H1 (cell line): ENCODE measurements at regions not wholly inside any gene's neighbourhood (a gene's known extent, or its start where the extent isn't known, plus 50 kb on each side); places are given as distances from the start of the nearest gene placed in this dataset.

Source experiments
- CTCF ChIA-PET: fragments of 300-600 bp; sonication (Branson Sonifier 250); formaldehyde crosslinking; loops from one replicate; lab custom pipeline; 2021; ENCODE audit not compliant: partially characterized antibody; lab: Charles Lee
- POLR2A ChIA-PET: fragments of 300-600 bp; sonication (Branson Sonifier 250); formaldehyde crosslinking; loops from one replicate; lab custom pipeline; 2021; ENCODE audit warnings: inconsistent platforms; ENCODE audit not compliant: partially characterized antibody; lab: Charles Lee
- DNase-seq, 2 experiments: peaks; one replicate each; pipeline versions ENCODE4 v3.0.0 to v3.0.0-alpha.2; 2010 to 2022; ENCODE audit warnings: low spot score in 2 of 2, low read depth in 1 of 2, mixed read lengths in 1 of 2
- FAIRE-seq: peaks from 2 replicates; lab custom pipeline; 2011; peaks lifted over from hg19 to GRCh38; lab: Jason Lieb, UNC
- H2AFZ ChIP-seq: 2 replicates; pipeline ENCODE4 v1.8.1; 2012; ENCODE audit warnings: low read length, inconsistent platforms
- H2AK5ac ChIP-seq: 2 replicates; pipeline ENCODE4 v1.6.1; 2013; ENCODE audit warnings: low read depth, low read length
- H2BK120ac ChIP-seq: replicated peaks from 2 replicates; pipeline ENCODE3; 2013; ENCODE audit warnings: low read depth, low read length, inconsistent platforms
- H2BK12ac ChIP-seq: 2 replicates; pipeline ENCODE4 v1.6.1; 2013; ENCODE audit warnings: low read depth, low read length
- H2BK15ac ChIP-seq: 2 replicates; pipeline ENCODE4 v1.6.1; 2013; ENCODE audit warnings: low read length
- H2BK20ac ChIP-seq: 2 replicates; pipeline ENCODE4 v1.6.1; 2013; ENCODE audit warnings: low read length
- H2BK5ac ChIP-seq: 2 replicates; pipeline ENCODE4 v1.6.1; 2013; ENCODE audit warnings: low read depth, low read length
- H3K14ac ChIP-seq: 2 replicates; pipeline ENCODE4 v1.6.1; 2013; ENCODE audit warnings: inconsistent platforms; ENCODE audit not compliant: insufficient read length
- H3K18ac ChIP-seq: 2 replicates; pipeline ENCODE4 v1.6.1; 2013; ENCODE audit warnings: low read length; ENCODE audit errors: extremely low read depth
- H3K23ac ChIP-seq: 2 replicates; pipeline ENCODE4 v1.6.1; 2013; ENCODE audit warnings: inconsistent platforms; ENCODE audit not compliant: insufficient read length
- H3K23me2 ChIP-seq: 2 replicates; pipeline ENCODE4 v1.6.1; 2013; ENCODE audit warnings: low read depth, low read length
- H3K27ac ChIP-seq: 2 replicates; pipeline ENCODE4 v1.6.1; 2011; ENCODE audit warnings: low read depth, low read length, inconsistent platforms
- H3K27me3 ChIP-seq, 4 experiments: replicated peaks in 1 of 4; 1 replicate in 1 of 4; 2 replicates in 3 of 4; pipeline versions ENCODE4 v1.6.1 to v1.8.1; 2011 to 2013; ENCODE audit warnings: low read length in 3 of 4, mild to moderate bottlenecking in 3 of 4, inconsistent platforms in 2 of 4, mixed read lengths in 2 of 4, moderate library complexity in 1 of 4; ENCODE audit not compliant: control insufficient read depth in 3 of 4, insufficient read depth in 3 of 4; ENCODE audit errors: extremely low read depth in 1 of 4
- H3K36me3 ChIP-seq, 4 experiments: 2 replicates each; pipeline versions ENCODE4 v1.6.1 to v1.8.1; 2011 to 2013; ENCODE audit warnings: mild to moderate bottlenecking in 4 of 4, low read length in 3 of 4, moderate library complexity in 2 of 4, control low read depth in 1 of 4, inconsistent platforms in 1 of 4; ENCODE audit not compliant: insufficient read depth in 4 of 4, control insufficient read depth in 2 of 4
- H3K4ac ChIP-seq: replicated peaks from 2 replicates; pipeline ENCODE3; 2013; ENCODE audit warnings: low read length, low read depth, mixed read lengths, inconsistent platforms; ENCODE audit not compliant: insufficient read length
- H3K4me1 ChIP-seq, 4 experiments: replicated peaks in 1 of 4; 1 replicate in 1 of 4; 2 replicates in 3 of 4; pipeline versions ENCODE4 v1.6.1 to v1.8.1; 2011 to 2013; ENCODE audit warnings: low read length in 3 of 4, inconsistent platforms in 2 of 4, mixed read lengths in 1 of 4; ENCODE audit not compliant: insufficient read depth in 4 of 4, control insufficient read depth in 3 of 4
- H3K4me2 ChIP-seq, 2 experiments: 2 replicates each; pipeline versions ENCODE4 v1.6.1 to v1.8.1; 2011 to 2013; ENCODE audit warnings: low read depth in 2 of 2, low read length in 2 of 2, control low read depth in 1 of 2, inconsistent platforms in 1 of 2, mild to moderate bottlenecking in 1 of 2; ENCODE audit not compliant: insufficient read depth in 1 of 2
- H3K4me3 ChIP-seq, 4 experiments: fragments of 200-600, 300-600 bp in 1 of 4; sonication (generic), shearing (Covaris generic), sonication (Bioruptor Twin) in 1 of 4; 2 replicates each; pipeline versions ENCODE4 v1.5.1 to v1.8.1; 2011 to 2016; ENCODE audit warnings: low read length in 4 of 4, low read depth in 3 of 4, control low read depth in 2 of 4, inconsistent platforms in 2 of 4, mild to moderate bottlenecking in 2 of 4, mixed read lengths in 1 of 4, moderate library complexity in 1 of 4; ENCODE audit not compliant: insufficient read depth in 2 of 4; ENCODE audit errors: extremely low read depth in 1 of 4
- H3K56ac ChIP-seq: replicated peaks from 2 replicates; pipeline ENCODE3; 2013; ENCODE audit warnings: low read depth, mild to moderate bottlenecking, mixed read lengths, low read length, inconsistent platforms; ENCODE audit not compliant: insufficient read length
- H3K79me1 ChIP-seq: 2 replicates; pipeline ENCODE4 v1.6.1; 2013; ENCODE audit warnings: low read depth, low read length, control low read depth
- H3K79me2 ChIP-seq, 2 experiments: 2 replicates each; pipeline versions ENCODE4 v1.6.1 to v1.8.1; 2012 to 2013; ENCODE audit warnings: low read length in 2 of 2, mild to moderate bottlenecking in 2 of 2, inconsistent platforms in 1 of 2; ENCODE audit not compliant: insufficient read depth in 2 of 2, control insufficient read depth in 1 of 2
- H3K9ac ChIP-seq, 4 experiments: replicated peaks in 1 of 4; 1 replicate in 1 of 4; 2 replicates in 3 of 4; pipeline versions ENCODE4 v1.6.1 to v1.8.1; 2011 to 2013; ENCODE audit warnings: low read depth in 3 of 4, low read length in 3 of 4, control low read depth in 2 of 4, mild to moderate bottlenecking in 2 of 4, moderate library complexity in 2 of 4, inconsistent platforms in 1 of 4; ENCODE audit errors: extremely low read depth in 1 of 4
- H3K9me3 ChIP-seq, 2 experiments: 2 replicates each; pipeline versions ENCODE4 v1.6.1 to v1.8.1; 2012 to 2013; ENCODE audit warnings: mild to moderate bottlenecking in 2 of 2, moderate library complexity in 2 of 2, control low read depth in 1 of 2, inconsistent platforms in 1 of 2, low read depth in 1 of 2, low read length in 1 of 2, mixed read lengths in 1 of 2; ENCODE audit not compliant: insufficient read depth in 2 of 2
- H4K20me1 ChIP-seq, 2 experiments: replicated peaks in 1 of 2; 2 replicates each; pipeline versions ENCODE3 to v1.8.1; 2011 to 2013; ENCODE audit warnings: inconsistent platforms in 2 of 2, low read length in 2 of 2, mild to moderate bottlenecking in 1 of 2; ENCODE audit not compliant: insufficient read depth in 2 of 2, control insufficient read depth in 1 of 2
- H4K5ac ChIP-seq: 2 replicates; pipeline ENCODE4 v1.6.1; 2013; ENCODE audit warnings: low read length, low read depth, mixed read lengths, inconsistent platforms; ENCODE audit not compliant: insufficient read length
- H4K8ac ChIP-seq: 2 replicates; pipeline ENCODE4 v1.8.0; 2013; ENCODE audit warnings: mild to moderate bottlenecking, moderate library complexity, low read length, inconsistent platforms; ENCODE audit not compliant: insufficient read depth; ENCODE audit errors: extremely low read depth
- H4K91ac ChIP-seq: replicated peaks from 2 replicates; pipeline ENCODE3; 2013; ENCODE audit warnings: low read length, mixed read lengths, inconsistent platforms; ENCODE audit not compliant: insufficient read length
- ATF3 ChIP-seq: IDR thresholded peaks from 2 replicates; pipeline ENCODE4 v1.6.1; 2011; ENCODE audit warnings: low read depth, mild to moderate bottlenecking, low read length; ENCODE audit not compliant: insufficient read depth
- CBX5 ChIP-seq: fragments of 300-800, 300-1000 bp; sonication (generic); IDR thresholded peaks from 2 replicates; pipeline ENCODE4 v1.7.1; 2016; ENCODE audit warnings: antibody characterized with exemption, low read length, low read depth
- CHD1 ChIP-seq: IDR thresholded peaks from 2 replicates; pipeline ENCODE4 v1.6.1; 2012; ENCODE audit warnings: low read depth, low read length, improper control_type of control experiment
- CTBP2 ChIP-seq: IDR thresholded peaks from 2 replicates; pipeline ENCODE4 v1.7.0; 2011; ENCODE audit warnings: borderline replicate concordance, mild to moderate bottlenecking, moderate library complexity, mixed read lengths, low read length; ENCODE audit not compliant: insufficient read depth, insufficient read length
- JUND ChIP-seq: IDR thresholded peaks from 2 replicates; pipeline ENCODE4 v1.6.1; 2011; ENCODE audit warnings: mild to moderate bottlenecking, improper control_type of control experiment, low read length
- MAFK ChIP-seq: IDR thresholded peaks from 2 replicates; pipeline ENCODE4 v1.6.1; 2012; ENCODE audit warnings: low read depth, mild to moderate bottlenecking, improper control_type of control experiment, low read length
- POLR2A ChIP-seq, 2 experiments: IDR thresholded peaks; 1 replicate in 1 of 2; 2 replicates in 1 of 2; pipeline ENCODE4 v1.6.1; 2011; ENCODE audit warnings: low read depth in 2 of 2, low read length in 2 of 2, mild to moderate bottlenecking in 2 of 2; ENCODE audit errors: control extremely low read depth in 1 of 2
- POU5F1 ChIP-seq: IDR thresholded peaks from 2 replicates; pipeline ENCODE4 v1.6.1; 2011; ENCODE audit warnings: low read depth, mild to moderate bottlenecking, low read length, moderate library complexity
- RFX5 ChIP-seq: IDR thresholded peaks from 2 replicates; pipeline ENCODE4 v1.6.1; 2011; ENCODE audit warnings: low read depth, low read length, improper control_type of control experiment, borderline replicate concordance
- SIN3A ChIP-seq, 2 experiments: IDR thresholded peaks in 1 of 2; conservative IDR thresholded peaks in 1 of 2; 2 replicates each; pipeline ENCODE4 v1.6.1; 2011 to 2012; ENCODE audit warnings: low read length in 2 of 2, improper control_type of control experiment in 1 of 2, low read depth in 1 of 2, mild to moderate bottlenecking in 1 of 2
- SP4 ChIP-seq: IDR thresholded peaks from 2 replicates; pipeline ENCODE4 v1.6.1; 2012; ENCODE audit warnings: low read length, inconsistent platforms
- TBP ChIP-seq: IDR thresholded peaks from 2 replicates; pipeline ENCODE4 v1.6.1; 2011; ENCODE audit warnings: low read depth, low read length, improper control_type of control experiment
- ZNF274 ChIP-seq: IDR thresholded peaks from 2 replicates; pipeline ENCODE4 v1.7.0; 2012; ENCODE audit warnings: low read length, borderline replicate concordance; ENCODE audit errors: extremely low read depth
- WGBS, 2 experiments: shearing (Covaris generic) in 1 of 2; methylation state at CpG; one replicate each; pipeline versions ENCODE4 v1.1.6 to v1.1.7; 2013 to 2015; ENCODE audit warnings: low lambda C conversion rate in 2 of 2, mixed read lengths in 2 of 2, inconsistent platforms in 1 of 2, low coverage in 1 of 2, missing lambda C conversion rate in 1 of 2; ENCODE audit not compliant: insufficient replicate concordance in 2 of 2, insufficient coverage in 1 of 2, insufficient read length in 1 of 2; ENCODE audit errors: extremely low coverage in 1 of 2, missing lambda C conversion rate in 1 of 2; 5-methylcytosine and 5-hydroxymethylcytosine counted together

- Histone ChIP-seq H4K20me1 (no peaks in the 10 kb centered on the region), H3K23ac (no peak overlapping the region), H2BK120ac (no peak overlapping the region), H2BK15ac (no peak overlapping the region), H2BK20ac (no peak overlapping the region), H3K14ac (no peak overlapping the region), H4K91ac (no peak overlapping the region), H3K4ac (no peak overlapping the region), H2BK12ac (no peak overlapping the region), H4K5ac (no peak overlapping the region), H2AFZ (no peak overlapping the region), H3K27ac (no peak overlapping the region), H3K9me3 (peaks cover 0 to 2% of the 10 kb centered on the region in 2 experiments; a peak in 1 of 4 replicates), H3K9ac (no peak overlapping the region), H3K79me1 (no peaks in the 10 kb centered on the region), H3K18ac (no peak overlapping the region), H4K8ac (no peak overlapping the region), H3K4me3 (no peak overlapping the region), H3K4me1 (no peaks in the 10 kb centered on the region), H3K23me2 (no peaks in the 10 kb centered on the region), H3K27me3 (no peaks in the 10 kb centered on the region; a peak in 1 of 7 replicates), H2AK5ac (no peak overlapping the region), H3K36me3 (no peaks in the 10 kb centered on the region), H3K56ac (no peak overlapping the region), H3K79me2 (no peaks in the 10 kb centered on the region), H3K4me2 (no peak overlapping the region), H2BK5ac (no peak overlapping the region)
- TF ChIP-seq MAFK (no peak), POU5F1 (no peak), SP4 (no peak), CTBP2 (no peak), ZNF274 (no peak), JUND (no peak), RFX5 (no peak), POLR2A (IDR thresholded peaks at IDR 0.05; ENCODE audit: control extremely low read depth in 1 of 2, low read depth in 2 of 2, low read length in 2 of 2) (no peak), TBP (no peak), CBX5 (no peak), CHD1 (no peak), SIN3A (conservative IDR thresholded peaks at IDR 0.05 in 1 of 2, IDR thresholded peaks at IDR 0.05 in 1 of 2; ENCODE audit: low read depth in 1 of 2, low read length in 2 of 2) (no peak), ATF3 (no peak)
- WGBS, 2 experiments = 100% methylated on average over 1 of the region's 3 CpGs; no CpG with 5 or more reads in 1 of the 2 experiments
- CTCF ChIA-PET = no interaction called here
- no peak for FAIRE-seq
- DNase-seq = no peak
- POLR2A ChIA-PET = no interaction called here
Measured at GRCh38 chrX:39585808-39586207, 511.9 kb downstream of the BCOR start.
